Testis (tissue), 2 donors: ENCODE measurements at regions not wholly inside any gene's neighbourhood (a gene's known extent, or its start where the extent isn't known, plus 50 kb on each side); places are given as distances from the start of the nearest gene placed in this dataset.
"Not testable (repeated sequence)": the region's sequence is repeated elsewhere in the genome, so short reads cannot be mapped to it uniquely, and the experiment has no call there.

Source experiments
- DNase-seq: peaks from one replicate; pipeline ENCODE4 v3.0.0-alpha.2; 2019
- H3K27ac ChIP-seq, 2 donors: fragments of 200-600 bp; sonication (generic); one replicate each; pipeline ENCODE4 v1.5.1; 2019
- H3K27me3 ChIP-seq: fragments of 200-600 bp; sonication (generic); one replicate; pipeline ENCODE4 v1.5.1; 2019
- H3K36me3 ChIP-seq: fragments of 200-600 bp; sonication (generic); one replicate; pipeline ENCODE4 v1.5.1; 2017; ENCODE audit warnings: low read depth; ENCODE audit errors: missing control alignments
- H3K4me1 ChIP-seq: fragments of 200-600 bp; sonication (generic); one replicate; pipeline ENCODE4 v1.5.1; 2019
- H3K4me3 ChIP-seq, 2 donors: fragments of 200-600 bp; sonication (generic); one replicate each; pipeline ENCODE4 v1.5.1; 2017 to 2019
- H3K9me3 ChIP-seq: fragments of 200-600 bp; sonication (generic); one replicate; pipeline ENCODE4 v1.5.1; 2017
- POLR2A ChIP-seq: fragments of 450-650 bp; IDR thresholded peaks from one replicate; pipeline ENCODE4 v1.6.1; 2017; ENCODE audit warnings: antibody characterized with exemption, mild to moderate bottlenecking, moderate library complexity
- WGBS, 2 donors: methylation state at CpG; one replicate each; pipeline ENCODE4 v1.1.5; 2018; 5-methylcytosine and 5-hydroxymethylcytosine counted together
- intact Hi-C: fragments of 100-400 bp; cut with DNase I; formaldehyde crosslinking; loops from one replicate; pipeline ENCODE4 v1.15.1; 2023; ENCODE audit warnings: low total_unique reads
- TF ChIP-seq, protein P1 (sequence below), 3 experiments: fragments of 450-650 bp in 2 of 3; fragments of 200-600 bp in 1 of 3; sonication (generic) in 1 of 3; IDR thresholded peaks; one replicate each; pipeline ENCODE4 v1.5.1; 2016 to 2019; ENCODE audit warnings: antibody characterized with exemption in 3 of 3, mild to moderate bottlenecking in 2 of 3, moderate library complexity in 1 of 3

DNA sequence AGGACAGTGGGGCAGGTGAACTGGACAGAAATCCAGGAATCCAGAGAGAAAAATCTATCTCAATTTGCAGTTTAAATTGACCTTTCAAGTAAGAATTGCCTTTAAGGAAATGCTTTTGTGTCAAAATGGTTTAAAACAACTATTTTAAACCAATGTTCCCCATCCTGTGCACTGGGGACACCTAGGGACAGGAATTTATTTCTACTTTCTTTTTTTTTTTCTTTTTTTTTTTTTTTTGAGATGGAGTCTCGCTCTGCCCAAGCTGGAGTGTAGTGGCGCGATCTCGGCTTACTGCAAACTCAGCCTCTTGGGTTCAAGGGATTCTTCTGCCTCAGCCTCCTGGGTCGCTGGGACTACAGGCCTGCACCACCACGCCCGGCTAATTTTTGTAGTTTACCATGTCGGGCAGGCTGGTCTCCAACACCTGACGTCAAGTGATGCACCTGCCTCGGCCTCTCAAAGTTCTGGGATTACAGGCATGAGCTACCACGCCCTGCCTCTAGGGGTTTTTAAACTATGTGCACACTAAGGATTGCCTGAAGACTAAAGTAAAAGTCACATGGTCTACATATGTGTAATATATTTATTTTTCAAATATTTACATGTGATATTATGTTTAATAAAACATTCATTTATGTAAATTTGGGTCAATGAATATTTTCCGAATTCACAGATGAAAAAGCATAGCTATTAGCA lies 1213.4 kb downstream of the STIM2 start:
- Histone ChIP-seq H3K4me1 (no peaks in the 10 kb centered on the region), H3K36me3 (no peaks in the 10 kb centered on the region), H3K27me3 (no peaks in the 10 kb centered on the region), H3K9me3 (no peaks in the 10 kb centered on the region), H3K27ac (no peak overlapping the region), H3K4me3 (no peak overlapping the region)
- DNase-seq: no peak
- 68 to 81% methylated on average over 12 of the region's 12 CpGs for WGBS, 2 donors
- TF ChIP-seq, protein P1, sequence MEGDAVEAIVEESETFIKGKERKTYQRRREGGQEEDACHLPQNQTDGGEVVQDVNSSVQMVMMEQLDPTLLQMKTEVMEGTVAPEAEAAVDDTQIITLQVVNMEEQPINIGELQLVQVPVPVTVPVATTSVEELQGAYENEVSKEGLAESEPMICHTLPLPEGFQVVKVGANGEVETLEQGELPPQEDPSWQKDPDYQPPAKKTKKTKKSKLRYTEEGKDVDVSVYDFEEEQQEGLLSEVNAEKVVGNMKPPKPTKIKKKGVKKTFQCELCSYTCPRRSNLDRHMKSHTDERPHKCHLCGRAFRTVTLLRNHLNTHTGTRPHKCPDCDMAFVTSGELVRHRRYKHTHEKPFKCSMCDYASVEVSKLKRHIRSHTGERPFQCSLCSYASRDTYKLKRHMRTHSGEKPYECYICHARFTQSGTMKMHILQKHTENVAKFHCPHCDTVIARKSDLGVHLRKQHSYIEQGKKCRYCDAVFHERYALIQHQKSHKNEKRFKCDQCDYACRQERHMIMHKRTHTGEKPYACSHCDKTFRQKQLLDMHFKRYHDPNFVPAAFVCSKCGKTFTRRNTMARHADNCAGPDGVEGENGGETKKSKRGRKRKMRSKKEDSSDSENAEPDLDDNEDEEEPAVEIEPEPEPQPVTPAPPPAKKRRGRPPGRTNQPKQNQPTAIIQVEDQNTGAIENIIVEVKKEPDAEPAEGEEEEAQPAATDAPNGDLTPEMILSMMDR (IDR thresholded peaks at IDR 0.05): peak in 1 of 3 experiments; percentile 22
- TF ChIP-seq POLR2A: no peak
- intact Hi-C loops: no loop called here

DNA sequence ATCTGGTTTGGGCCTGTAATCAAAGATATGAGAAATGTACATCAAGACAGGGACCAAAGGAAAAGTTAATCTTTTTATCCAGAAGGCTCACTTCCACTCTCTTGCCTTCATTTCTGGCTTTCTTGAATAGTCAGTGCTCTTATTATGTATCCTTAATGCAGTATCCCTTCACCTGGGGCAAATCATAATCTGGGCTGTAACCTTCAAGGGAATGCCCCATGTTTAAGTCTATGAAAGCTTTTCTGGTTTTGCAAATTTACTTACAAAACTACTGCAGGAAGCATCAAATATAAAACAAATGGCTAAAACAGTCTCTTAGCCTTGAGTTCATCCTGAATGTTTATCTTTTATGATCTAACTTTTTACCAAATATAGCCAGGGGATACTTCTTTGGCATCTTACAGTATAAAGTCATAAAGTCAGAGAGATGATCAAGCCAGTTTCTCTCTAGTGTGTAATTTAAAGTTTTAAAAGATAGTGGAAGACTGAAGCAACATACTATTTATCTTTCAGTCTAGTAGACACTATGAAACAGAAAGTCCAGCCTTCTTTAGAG lies 1214.8 kb downstream of the STIM2 start:
- Histone ChIP-seq H3K4me3 (no peak overlapping the region), H3K4me1 (no peaks in the 10 kb centered on the region), H3K36me3 (no peaks in the 10 kb centered on the region), H3K27me3 (no peaks in the 10 kb centered on the region), H3K27ac (no peak overlapping the region), H3K9me3 (no peaks in the 10 kb centered on the region)
- intact Hi-C loops: no loop called here
- TF ChIP-seq, protein P1 (IDR thresholded peaks at IDR 0.05): no peak
- no peak for TF ChIP-seq POLR2A
- DNase-seq: no peak

DNA sequence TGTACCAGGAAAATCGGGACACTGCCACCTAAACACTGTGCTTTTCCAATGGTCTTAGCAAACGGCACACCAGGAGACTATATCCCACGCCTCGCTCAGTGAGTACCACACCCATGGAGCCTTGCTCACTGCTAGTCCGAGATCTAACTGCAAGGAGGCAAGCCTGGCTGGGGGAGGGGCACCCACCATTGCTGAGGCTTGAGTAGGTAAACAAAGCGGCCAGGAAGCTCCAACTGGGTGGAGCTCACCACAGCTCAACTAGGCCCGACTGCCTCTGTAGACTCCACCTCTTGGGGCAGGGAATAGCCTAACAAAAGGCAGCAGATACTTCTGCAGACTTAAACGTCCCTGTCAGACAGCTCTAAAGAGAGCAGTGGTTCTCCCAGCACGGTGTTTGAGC lies 1216.6 kb downstream of the STIM2 start:
- H3K4me1 ChIP-seq, DNase-seq, H3K9me3 ChIP-seq, H3K27ac ChIP-seq, H3K4me3 ChIP-seq, H3K27me3 ChIP-seq, H3K36me3 ChIP-seq, intact Hi-C loops: not testable (repeated sequence)
- 88 to 90% methylated on average over 4 to 9 of the region's 9 CpGs for WGBS, 2 donors

DNA sequence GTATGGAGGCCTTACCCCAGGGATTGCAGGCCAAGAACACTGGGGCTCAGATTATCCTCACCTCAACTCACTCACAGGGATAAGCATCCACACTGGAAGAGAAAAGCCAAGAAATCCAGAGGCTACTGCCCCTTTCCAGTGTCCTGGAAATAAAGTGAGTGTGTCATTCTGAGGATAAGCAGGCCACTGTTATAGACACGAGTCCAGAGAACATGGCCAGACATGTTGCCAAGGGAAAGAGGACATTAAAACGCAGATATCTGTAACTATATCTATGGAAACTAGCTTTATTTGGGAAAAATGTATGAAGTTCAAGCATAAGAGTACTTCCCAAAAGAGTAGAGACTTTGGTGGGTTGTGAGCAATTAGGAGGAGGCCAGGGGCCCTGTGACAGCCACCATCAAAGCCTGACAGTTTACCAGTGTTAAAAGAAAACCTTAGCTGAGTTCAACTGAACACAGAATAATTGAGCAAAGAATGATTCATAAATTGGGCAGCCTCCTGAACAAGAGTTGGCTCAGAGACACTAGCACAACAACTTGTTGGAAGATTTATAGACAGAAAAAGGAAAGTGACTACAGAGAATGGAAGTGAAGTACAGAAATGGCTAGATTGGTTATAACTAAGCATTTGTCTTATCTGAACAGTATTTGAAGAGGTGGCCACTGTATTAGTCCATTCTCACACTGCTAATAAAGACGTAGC lies 1222.2 kb downstream of the STIM2 start:
- 69 to 76% methylated on average over 3 of the region's 3 CpGs for WGBS, 2 donors
- TF ChIP-seq, protein P1 (IDR thresholded peaks at IDR 0.05): no peak
- Histone ChIP-seq H3K27ac (no peak overlapping the region), H3K27me3 (no peaks in the 10 kb centered on the region), H3K36me3 (no peaks in the 10 kb centered on the region), H3K4me1 (no peaks in the 10 kb centered on the region), H3K4me3 (no peak overlapping the region), H3K9me3 (no peaks in the 10 kb centered on the region)
- no peak for DNase-seq
- intact Hi-C loops: no loop called here

DNA sequence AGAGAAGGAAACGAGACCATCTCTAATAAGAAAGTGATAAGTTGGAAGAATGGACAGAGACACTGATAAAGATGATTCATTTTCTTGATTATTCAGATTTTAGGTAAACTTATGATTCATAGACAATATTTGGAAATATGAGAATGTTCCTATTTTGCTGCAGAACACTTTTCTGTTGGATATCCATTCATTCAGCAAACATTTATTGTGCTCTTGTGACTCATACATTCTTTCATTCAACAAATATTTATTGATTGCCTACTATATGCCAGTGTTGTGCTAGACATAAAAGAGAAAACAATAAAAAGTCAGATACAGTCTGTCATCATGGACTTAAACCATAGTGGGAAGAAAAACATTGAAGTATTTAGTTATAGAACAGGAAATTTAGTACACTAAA lies 1232.0 kb downstream of the STIM2 start:
- H3K27me3 ChIP-seq: no peaks in the 10 kb centered on the region
- H3K27ac ChIP-seq: no peak overlapping the region
- no peak overlapping the region for H3K4me3 ChIP-seq
- H3K36me3 ChIP-seq: no peaks in the 10 kb centered on the region
- TF ChIP-seq, protein P1 (IDR thresholded peaks at IDR 0.05): no peak
- no peak for TF ChIP-seq POLR2A
- intact Hi-C loops: no loop called here
- no peaks in the 10 kb centered on the region for H3K9me3 ChIP-seq
- DNase-seq: no peak
- WGBS, 2 donors: 65 to 82% methylated on average over 1 of the region's 1 CpG
- H3K4me1 ChIP-seq: no peaks in the 10 kb centered on the region
